Activated CD4-positive, alpha-beta T cell treated with anti-CD3 and anti-CD28 coated beads for 24 hours (primary cell): ENCODE measurements at regions not wholly inside any gene's neighbourhood (a gene's known extent, or its start where the extent isn't known, plus 50 kb on each side); places are given as distances from the start of the nearest gene placed in this dataset.

Source experiments
- DNase-seq, 2 donors: peaks; one replicate each; pipeline ENCODE4 v3.0.0-alpha.2; 2020; ENCODE audit warnings: low read depth in 2 of 2

DNA sequence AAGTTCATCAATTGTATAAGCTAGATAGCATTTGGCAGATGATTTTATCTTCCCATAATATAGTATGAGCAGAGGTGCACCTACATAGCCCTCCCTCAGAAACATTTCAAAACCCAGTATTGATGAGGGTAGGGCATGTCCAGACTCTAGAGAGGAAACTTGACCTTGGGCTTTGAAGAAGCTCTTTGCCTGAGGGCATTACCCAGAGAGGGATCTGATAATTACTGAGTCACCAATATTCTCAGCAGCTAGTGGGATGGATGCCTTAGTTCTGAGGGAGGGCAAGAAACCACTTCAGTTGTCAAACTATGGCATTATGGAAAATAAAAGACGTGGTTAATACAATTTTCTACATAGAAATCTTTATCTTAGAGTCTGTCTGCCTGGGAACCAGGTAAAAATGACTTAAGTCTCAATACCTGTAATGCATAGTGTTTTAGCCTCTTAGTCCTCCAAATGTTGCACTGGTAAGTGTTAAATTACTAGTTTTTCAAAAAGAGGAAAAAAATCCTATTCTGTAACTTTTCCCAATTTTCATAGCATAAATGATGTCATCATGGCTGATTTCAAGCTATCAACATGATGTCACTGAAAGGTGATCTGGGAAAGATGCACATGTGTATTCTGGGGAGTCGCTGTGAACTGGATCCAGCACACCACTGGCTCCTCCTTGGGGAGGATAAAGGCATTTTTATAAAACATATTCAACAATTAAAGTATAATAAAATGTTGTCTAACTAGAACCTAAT is 809.0 kb downstream of the KCTD16 start:
- no peak for DNase-seq

DNA sequence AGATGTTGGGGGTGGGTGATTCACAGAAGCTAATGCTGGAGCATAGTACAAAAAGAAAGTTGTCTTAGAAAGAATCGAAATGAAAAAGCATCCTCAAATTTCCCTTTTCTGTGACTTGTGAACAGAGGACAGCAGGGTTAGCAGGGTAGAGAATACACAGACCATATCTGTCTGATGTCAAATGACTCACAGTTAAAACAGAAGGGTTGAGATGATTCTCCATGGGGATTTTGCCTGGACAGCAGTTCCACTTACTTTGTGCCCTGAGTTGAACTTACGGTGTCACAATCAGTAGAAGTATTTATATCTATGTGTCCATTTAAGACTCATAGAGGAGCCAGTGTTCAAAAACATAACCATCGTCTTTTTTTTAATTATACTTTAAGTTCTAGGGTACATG is 801.6 kb downstream of the KCTD16 start:
- DNase-seq, result no peak

DNA sequence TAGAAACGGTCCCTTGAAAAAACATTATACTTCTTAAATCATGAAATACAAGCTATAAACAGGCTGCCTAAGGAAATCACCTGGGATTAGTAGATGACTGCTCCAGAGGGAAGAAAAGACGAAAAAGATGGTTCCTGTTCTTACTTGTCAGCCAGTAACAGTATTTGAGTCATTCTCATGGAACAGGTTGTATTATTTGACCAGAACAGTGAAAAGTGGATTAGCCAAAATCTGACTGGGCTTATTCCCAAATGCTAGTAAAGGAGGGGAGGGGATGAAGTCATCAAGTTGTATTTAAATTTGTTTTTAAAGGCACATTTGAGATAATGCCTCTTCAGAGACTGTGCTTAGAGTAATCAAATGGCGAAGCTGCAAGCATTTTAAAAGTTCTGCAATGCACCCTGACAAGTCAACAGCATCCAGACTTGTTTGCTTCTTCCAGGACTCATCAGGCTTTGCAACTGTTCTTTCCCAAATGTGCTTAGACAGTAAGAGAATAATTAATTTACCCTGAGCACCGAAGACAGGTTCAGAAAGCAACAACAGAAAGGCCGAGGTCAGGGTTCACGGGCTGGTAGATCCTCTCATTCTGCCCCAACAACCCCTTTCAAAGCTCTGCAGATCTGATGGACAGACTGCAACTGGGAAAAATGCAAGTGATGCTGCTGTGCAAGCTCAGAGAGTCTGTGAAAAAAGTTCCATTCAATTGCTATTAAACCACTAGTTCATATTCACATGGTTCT is 800.6 kb downstream of the KCTD16 start:
- DNase-seq, result no peak

DNA sequence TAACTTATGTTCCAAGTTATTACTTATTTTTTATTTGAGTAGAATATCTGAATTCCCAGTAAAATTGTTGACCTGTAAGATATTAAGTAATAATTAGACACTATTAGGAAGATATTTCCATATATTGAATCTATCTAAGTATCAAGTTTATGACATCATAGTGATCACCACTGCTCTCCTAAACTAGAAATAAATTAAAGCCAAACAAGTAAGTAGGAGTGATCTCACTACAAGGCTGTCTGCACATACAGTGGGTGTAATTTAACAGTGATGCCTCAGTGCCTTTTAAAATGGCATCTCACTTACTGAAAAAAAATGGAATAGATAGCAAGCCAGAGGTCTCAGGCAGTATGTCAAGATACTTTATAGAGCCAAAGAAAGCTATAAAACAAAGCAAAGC is 789.6 kb downstream of the KCTD16 start:
- DNase-seq, result no peak

DNA sequence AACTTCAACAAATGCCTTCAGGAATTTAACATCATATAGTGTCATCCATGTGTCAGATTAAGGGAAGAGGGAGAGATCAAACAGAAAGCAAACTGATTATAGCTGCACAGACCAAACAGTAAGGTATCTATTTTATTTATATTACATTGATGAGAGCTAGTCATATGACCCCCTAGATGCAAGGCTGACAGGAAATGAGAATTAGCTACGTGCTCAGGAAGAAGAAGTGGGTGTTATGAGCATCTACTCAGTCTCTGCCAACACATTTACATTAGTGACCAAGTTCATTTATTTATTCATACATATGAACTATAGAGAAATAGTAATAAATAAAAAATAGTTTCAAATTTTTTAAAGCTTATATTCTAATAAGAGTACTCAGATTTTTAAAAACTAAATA is 787.3 kb downstream of the KCTD16 start:
- no peak for DNase-seq

DNA sequence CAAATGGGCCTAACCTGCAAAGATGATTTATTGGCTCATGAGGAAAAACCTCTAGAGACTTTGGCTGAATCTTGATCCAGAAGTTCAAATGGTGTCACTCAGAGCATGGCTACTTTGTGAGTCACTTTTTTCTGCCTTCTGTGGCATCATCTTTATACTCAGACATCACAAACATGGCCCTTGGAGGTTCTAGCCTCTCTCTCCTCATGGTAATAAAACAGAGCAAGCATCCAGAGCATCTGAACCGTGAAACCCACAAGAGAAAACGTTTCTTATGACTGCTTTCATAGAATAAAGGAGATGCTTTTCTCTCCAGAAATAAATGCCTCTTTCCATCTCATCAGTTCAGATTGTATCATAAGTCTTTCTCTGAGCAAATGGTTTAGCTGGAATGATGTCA is 780.3 kb downstream of the KCTD16 start:
- no peak for DNase-seq

DNA sequence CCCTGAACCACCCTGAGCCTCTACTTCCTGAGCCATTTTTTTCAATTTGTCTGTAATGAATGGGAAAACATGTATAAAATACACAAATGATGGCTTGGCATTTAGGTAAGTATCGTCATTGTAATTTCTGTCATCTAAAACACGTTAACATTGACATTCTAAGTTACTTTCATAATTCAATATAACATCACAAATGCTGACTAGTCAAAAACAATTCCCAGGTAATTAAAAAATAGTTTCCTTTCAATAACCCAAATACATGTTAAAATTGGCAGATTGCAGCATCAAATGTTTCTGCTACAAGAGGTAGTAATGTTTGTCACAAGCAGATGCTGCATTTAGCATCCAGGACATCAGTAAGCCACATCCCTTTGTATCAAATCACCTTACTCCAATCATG is 776.4 kb downstream of the KCTD16 start:
- no peak for DNase-seq

DNA sequence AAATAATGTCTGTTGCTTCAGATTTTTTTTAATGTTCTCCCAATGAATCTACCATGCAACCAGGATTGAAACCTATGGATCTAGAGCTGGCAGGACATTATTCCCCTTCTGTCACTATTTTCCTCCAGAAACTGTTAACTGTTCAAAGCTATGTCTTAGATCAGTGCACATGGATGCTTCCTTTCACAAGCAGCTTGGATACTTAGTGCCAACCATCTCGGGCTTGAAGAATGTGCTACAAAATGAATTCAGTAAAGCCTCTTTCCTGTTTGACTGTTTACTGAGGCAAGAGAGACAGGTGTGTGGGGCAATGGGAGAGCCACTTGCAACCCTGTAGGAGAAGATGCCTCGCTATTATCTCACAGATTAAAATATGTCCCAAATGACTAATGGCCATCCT is 774.8 kb downstream of the KCTD16 start:
- no peak for DNase-seq

DNA sequence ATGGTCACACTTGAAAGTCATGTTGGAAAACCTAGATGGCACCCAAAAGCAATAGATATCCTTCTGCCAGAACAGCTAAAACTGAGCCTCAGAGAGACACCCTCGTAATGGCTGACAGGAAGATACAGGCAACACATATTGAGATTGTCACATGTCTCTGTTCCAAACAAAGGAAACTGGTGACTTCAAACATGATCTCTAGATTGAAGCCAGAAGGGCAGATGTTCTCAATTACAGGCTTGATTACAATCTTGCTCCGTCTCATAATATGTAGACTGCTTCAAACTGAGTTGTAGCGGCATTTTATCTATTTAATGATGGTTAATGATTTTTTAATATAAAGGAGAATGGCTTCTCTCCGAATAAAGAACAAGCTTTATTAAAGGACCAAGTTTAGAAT is 774.3 kb downstream of the KCTD16 start:
- DNase-seq, result no peak

DNA sequence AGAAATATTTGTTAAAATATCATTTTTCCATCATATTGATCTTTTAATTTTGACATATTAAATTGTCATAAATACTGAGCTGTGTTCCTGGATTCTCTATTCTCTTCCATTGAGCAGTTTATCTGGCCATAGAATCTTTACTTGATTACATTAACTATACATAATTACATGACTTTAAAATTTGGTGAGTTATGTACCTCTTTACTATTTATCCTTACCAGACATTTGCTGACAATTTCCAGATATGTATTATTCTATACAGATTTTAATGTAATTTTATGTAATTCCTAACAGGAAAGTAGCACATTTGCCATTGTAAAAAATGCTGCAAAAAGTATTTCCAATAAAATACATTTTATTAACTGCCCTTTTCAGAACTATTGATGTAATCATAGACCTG is 770.3 kb downstream of the KCTD16 start:
- no peak for DNase-seq

DNA sequence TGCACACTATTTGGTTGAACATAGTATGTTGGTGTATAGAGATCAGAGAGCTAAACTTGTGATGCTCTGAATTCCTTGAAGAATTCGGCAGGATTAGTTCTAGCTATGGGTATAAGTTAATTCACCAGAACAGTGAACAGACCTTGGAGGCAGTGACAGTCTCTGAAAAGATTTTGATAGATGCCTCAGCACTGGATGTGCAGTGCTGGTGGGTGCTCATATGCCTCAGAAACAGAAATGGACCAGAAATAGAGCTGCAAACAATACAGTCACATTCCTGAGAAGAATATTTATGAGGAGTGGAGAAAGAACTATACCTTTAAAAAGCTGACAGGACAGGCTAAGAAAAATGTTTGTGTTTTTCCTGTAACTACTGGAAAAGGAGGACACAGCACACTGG is 747.7 kb downstream of the KCTD16 start:
- DNase-seq, result no peak

DNA sequence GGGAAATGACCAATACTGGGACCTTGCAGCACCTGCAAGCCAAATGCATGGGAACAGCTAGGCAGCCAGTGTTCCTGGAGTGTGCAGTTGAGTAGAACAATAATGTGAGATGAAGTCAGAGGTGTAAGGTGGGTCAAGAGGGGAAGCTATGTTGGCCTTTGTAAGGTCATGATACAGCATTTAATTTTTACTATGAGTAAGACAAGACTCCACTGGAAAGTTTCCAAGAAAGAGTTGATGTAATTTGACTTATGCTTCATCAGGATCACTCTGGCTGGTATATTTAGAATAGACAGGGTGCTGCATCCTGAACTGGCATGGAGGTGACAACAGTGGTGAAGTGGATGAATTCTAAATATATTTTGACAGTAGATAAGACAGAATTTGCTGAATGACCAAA is 744.8 kb downstream of the KCTD16 start:
- DNase-seq, result no peak

DNA sequence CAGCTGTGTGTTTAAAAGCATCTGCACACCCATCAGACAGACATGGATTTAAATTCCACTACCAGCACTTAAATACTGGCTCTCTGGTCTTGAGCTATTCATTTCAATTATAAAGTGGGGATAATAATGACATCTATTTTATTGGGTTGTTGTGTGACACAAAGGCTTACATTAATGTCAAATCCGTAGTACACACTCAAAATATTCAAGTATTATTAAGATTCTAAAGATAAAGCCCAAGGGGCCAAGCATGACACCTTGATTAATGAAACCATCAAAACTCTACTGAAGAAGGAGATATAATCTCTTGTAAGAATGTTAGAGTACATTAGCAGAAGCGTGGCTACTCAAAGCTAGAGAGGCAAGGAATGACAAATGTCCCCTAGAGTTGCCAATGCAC is 743.0 kb downstream of the KCTD16 start:
- DNase-seq, result no peak

DNA sequence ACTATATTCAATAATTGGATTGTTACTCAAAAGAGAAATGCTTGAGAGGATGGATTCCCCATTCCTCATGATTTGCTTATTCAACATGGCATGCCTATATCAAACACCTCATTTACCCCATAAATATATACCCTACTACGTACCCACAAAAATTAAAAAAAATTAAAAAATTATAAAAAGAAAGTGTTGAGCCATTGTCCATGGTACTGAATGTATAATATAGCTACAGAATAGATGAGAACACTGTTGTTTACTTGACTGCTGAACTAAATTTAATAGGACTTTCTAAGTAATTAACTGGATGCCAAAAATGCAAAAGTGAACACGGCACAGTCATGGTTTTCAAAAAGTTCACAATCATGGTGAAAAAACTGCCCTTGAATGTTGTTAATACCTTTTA is 725.8 kb downstream of the KCTD16 start:
- DNase-seq, result no peak

DNA sequence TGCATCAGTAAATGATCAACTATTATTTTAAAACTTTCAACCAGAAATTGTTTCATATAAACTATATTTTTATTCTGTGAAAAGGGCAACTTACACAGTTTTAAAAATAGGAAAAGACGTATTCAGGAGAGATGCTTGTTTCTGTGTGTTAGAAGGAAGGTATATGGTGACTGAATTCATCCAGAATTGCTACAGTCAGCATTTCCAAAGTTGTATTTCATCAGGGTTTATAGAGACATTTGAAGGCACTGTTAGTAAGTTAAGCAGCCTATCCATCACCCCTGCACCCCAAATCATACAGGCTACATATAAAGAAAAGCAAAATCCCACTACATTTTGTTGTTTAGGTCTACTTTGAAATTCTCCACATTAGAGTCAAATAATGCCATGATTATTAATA is 716.0 kb downstream of the KCTD16 start:
- DNase-seq, result no peak

DNA sequence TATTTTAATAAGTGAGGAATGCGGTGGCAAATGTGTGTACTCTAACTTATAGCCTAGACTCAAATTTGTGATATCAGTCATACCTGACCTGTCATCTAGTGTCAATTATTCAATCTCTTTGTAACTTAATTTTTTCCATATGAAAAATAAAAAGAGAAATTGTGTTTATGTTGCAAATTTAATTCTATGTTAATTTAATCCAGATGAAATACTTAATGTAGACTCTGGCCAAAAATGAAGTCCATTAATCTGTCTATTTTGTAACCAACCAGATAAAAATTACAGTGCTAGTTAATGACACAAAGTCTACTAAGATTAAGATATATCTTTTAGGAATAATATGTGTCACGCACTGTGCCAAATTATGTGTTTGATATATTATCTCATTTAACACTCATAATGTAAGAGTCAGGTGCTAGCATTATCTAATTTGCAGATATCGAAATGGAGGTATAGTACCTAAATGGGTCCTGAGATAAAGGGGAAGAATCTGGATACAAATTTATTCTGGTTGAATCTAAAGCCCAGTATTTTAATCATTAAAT is 712.1 kb downstream of the KCTD16 start:
- no peak for DNase-seq

DNA sequence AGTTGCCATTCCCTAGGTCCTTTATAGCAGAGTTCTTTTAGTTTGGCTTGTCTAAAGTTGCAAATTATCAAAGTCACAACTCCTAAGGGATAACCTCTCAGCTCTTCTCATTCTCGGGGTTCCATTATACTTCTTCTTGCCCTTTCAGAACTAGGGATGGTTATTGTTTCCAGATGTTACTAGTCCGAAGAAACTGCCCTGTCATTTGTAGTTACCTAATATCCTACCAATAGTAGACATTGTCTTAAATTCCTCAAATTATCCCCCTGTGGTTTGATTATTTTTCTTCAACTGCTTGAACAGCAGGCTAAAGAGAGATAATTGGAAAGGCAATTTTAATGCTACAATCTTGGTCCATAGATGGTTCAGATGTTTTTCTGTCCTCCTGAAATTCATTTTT is 709.8 kb downstream of the KCTD16 start:
- no peak for DNase-seq

DNA sequence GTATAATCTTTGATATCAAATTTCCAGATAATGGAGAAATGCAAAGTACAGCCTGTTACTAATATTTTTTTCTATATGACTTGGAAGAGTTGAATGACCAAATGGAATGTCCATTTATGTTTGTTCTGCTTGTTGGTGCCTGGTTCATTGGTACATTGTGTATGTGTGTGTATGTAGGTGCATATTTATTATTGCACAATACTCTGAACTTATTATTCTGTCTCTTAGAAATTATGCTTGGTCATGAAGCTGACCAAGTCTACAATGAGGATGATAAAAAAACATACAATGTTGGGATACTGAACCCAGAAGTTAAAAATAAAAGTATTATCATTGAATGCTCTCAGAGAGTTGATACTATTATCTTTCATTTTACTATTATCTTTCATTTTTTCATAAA is 706.3 kb downstream of the KCTD16 start:
- DNase-seq, result no peak

DNA sequence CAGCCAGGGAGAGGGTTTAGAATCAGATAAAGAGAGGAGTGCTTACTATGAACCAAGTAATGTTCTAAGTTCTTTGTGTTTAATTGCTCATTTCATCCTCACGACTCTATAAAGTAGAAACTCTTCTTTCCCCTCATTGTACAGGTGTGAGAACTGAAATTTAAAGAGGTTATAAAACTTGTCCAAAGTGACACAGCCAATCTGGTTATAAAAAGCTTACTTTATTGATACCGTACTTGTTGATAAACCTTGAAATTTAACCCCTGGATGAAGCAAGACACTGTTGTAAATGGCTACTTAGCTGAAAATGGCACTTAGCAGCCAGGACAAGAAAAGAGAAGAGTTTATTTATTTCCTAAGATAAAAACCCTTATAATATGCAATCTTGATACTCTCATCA is 702.4 kb downstream of the KCTD16 start:
- DNase-seq, result no peak

DNA sequence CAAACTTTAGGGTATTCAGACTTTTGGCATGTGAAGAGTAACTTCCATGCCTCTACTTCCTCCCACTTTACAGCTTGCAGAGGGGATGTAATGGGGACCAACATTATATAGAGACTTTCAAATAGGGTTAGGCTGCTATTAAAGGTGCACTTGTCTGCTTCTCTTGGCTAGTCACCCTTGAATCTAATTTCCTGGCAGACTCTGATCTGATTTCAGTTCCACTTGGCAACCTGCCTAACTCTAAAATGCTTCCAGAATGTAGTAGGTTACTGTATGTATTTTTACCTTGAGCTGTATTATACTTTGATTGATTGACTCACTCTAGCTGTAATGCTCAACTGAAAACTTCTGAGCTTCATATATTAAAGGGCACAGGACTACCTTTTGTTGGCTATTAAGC is 693.4 kb downstream of the KCTD16 start:
- no peak for DNase-seq

DNA sequence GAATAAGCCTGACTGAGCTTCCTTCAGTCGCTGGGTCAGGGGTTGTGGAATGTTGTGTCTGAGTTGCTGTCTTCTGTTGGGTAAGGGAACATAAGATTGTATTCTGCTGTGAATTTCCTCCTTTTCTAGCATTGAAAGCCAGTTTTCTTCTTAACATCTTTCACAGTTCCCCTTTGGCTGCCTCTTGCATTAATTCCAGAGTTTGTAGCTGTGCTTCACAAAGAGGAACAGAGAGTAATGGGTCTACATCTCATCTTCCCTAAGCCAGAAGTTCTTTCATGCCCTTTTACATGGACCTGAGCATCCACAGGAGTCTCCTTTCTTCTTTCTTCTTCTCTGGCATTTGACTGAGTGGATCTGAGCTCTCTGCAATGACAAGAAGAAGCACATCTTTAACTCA is 686.8 kb downstream of the KCTD16 start:
- no peak for DNase-seq

DNA sequence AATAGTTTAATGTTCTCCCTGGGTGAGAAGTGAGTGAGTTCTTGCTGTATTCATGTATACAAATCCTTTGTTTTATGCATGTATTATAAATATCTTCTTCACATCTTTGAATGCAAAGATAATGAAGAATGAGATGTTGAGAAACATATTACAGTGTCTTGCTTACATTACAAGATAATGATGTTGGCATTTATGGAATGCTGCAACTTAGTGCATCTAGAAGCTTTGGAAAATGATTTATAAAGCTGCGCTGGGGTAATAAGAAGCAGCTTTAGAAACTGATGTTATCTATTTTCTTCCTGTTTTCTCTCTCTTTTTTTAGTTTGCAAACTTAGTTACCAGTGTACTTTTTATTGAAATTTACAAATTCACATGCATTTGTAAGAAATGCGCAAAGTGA is 673.4 kb downstream of the KCTD16 start:
- DNase-seq, result no peak

DNA sequence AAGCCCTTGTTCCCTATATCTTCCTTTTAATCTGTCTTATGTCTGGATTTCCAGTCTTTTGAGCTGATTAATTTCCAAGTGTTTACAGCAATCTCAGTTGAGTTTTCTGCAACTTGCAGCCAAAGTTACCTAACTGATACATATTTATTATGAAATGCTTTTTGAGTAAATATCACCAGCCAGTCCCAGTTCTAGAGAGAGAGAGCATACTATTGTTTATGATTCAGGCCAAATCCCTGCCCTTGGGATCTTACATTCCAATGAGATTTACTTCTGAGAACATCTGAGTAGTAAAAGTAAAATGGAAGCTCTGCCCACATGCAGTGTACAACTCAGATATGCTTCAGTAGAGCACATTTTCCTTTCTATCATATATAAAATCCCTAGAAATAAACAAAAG is 661.7 kb downstream of the KCTD16 start:
- no peak for DNase-seq
